HG03432 (cell line): ENCODE measurements at regions not wholly inside any gene's neighbourhood (a gene's known extent, or its start where the extent isn't known, plus 50 kb on each side); places are given as distances from the start of the nearest gene placed in this dataset.
A peak's percentile ranks its signal among the peaks of the same experiment; 100 is the strongest.

Experiments used
- ATAC-seq: cut with Tn5 transposase; IDR thresholded peaks from one replicate; pipeline ENCODE4 v1.9.1; 2021; ENCODE audit warnings: mild to moderate bottlenecking, moderate library complexity; ENCODE audit not compliant: unreplicated experiment

DNA sequence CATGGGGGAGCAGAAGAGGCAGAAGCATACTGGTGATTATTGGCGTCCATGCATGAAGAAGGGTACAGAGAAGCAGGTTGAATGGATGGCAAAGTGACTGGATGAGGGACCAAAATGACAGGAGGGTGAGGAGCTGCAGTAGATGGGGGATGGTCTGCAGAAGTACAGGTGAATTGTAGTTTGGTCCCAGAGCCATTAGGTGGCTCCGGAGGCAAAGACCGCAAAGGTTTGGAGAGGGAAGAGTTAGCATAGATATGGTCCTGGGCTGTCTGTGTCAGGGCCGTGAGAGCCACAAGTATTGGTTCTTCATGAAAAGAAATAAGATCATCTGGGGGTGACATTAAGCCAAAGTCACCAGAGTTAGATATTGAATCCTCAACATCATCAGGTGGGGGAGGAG, 59.0 kb upstream of the ZNF726 start:
- no peak for ATAC-seq

DNA sequence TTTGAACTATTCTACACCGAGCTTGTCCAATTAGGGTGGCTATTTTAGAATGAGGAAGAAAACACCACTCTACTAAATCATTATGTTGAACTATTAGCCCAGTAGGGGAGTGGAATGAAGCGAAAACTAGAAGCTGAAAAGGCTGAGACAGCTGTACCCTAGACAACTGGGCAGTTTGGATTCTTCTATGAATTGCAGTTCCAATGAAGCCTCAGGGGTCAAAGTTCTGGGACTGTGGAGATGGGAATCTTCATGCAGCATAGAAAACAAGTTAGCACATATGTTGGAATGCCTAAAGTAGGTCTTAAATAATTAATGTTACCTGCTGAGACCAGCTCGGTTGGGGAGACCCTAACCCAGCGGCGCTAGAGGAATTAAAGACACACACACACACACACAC, 62.7 kb upstream of the ZNF726 start:
- ATAC-seq, result no peak

DNA sequence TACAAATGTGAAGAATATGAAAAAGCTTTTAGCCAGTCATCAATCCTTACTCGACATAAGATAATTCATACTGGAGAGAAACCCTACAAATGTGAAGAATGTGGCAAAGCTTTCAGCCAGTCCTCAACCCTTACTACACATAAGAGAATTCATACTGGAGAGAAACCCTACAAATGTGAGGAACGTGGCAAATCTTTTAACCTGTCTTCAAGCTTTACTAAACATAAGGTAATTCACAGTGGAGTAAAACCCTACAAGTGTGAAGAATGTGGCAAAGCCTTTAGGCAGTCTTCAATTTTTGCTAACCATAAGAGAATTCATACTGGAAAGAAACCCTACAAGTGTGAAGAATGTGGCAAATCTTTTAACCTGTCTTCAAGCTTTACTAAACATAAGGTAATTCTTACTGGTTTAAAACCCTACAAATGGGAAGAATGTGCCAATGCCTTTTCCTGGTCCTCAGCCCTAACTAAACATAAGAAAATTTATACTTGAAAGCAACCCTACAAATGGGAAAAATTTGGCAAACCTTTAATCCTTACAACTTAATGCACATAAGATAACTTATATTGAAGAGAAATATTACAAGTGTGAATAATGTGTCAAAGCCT, 74.1 kb upstream of the ZNF681 start:
- no peak for ATAC-seq

DNA sequence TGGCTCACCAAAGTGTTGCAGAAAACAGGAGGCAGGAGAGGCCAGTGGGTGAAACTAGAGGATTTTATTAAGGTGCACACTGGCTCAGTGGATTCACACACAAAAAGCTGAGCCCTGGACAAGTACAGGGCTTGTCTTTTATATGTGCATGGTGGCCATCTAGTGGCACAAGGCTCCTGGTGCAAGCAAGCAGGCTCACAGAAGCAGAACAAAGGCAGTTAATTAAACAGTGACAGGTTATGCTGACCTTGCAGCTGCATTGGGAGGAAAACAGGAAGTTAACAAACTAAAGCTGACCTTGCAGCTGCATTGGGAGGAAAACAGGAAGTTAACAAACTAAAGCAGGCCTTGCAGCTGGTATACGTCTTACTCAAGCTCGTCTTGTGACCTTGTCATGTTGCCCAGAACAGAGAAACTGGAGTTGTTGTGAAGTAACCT, 65.3 kb upstream of the ZNF681 start:
- peak; percentile 50 for ATAC-seq

DNA sequence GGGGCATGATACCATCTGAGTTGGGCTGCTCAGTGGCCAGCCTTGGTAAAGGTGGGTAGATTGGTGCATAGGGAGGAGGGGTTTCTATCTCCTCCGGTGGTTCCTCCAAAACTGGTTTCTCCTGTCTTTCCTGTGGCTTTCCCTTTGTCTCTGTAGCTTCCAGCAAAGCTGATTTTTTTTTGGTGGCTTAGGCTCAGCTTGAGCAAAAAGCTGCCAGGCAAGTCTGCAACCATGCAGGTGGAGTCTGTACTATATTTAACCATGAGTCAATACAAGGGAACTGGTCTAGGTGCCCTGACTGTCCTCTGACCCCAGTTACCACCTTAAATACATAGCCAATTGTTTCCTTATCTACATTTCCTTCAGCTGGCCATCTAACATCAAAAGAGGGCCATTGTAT, 64.0 kb upstream of the ZNF681 start:
- ATAC-seq, result no peak

DNA sequence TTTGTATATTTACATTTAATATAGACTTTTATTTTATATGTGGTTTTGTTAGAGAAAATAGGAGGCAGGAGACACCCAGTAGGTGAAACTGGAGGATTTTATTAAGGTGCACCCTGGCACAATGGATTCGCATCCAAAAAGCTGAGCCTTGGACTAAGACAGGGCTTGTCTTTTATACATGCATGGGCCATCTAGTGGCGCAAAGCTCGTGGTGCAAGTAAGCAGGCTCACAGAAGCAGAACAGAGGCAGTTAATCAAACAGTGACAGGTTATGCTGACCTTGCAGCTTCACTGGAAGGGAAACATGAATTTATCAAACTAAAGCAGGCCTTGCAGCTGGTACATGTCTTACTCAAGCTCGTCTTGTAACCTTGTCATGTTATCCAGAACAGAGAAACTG, 58.8 kb upstream of the ZNF681 start:
- ATAC-seq, result no peak

DNA sequence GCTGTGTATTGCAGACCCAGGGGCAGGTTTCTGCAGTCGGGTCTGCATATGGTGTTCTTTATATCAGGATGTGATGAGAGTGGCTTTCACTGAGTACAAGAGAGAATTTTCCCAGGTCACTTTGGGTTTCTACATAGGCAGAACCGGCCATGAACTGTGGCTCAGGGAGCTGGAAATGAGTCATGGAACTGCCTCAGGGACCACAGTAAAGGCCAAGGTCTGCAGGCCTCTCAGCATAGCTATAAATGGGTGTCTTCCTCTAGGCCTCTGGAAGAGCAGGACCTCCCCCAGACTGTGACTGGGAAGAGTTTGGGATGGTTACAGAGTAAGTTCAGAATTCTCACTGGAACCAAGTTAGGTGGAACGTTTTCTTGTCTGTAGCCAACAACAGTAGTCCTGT, 51.8 kb upstream of the ZNF681 start:
- no peak for ATAC-seq
